ENCODE measurements at regions not wholly inside any gene's neighbourhood (a gene's known extent, or its start where the extent isn't known, plus 50 kb on each side); places are given as distances from the start of the nearest gene placed in this dataset.

- no peaks in the 10 kb centered on the region for H3K79me2 ChIP-seq (ENCODE audit: control insufficient read depth, insufficient read depth, low read length)
- H3K27me3 ChIP-seq (ENCODE audit: control insufficient read depth in 2 of 2, insufficient read depth in 2 of 2, low read length in 2 of 2) = no peaks in the 10 kb centered on the region
- H4K20me1 ChIP-seq (replicated peaks; ENCODE audit: control insufficient read depth, extremely low read depth, insufficient read depth, low read length) = no peaks in the 10 kb centered on the region
- no peak overlapping the region for H3K4me2 ChIP-seq (ENCODE audit: insufficient read depth, low read length)
- dilution Hi-C loops (cut with MboI; ENCODE audit: extremely low pct_ligation_motif_present, low sequenced_read_pairs) (no loop called here), intact Hi-C loops (cut with micrococcal nuclease) (no loop called here)
- no peaks in the 10 kb centered on the region for H3K36me3 ChIP-seq (ENCODE audit: control insufficient read depth in 2 of 2, extremely low read depth in 1 of 2, insufficient read depth in 2 of 2, low read length in 2 of 2)
- H3K9ac ChIP-seq (replicated peaks; ENCODE audit: extremely low read depth, insufficient read depth, low read length) = no peak overlapping the region
- no peak for DNase-seq (ENCODE audit: low read depth, low spot score)
- TF ChIP-seq MAX (IDR thresholded peaks at IDR 0.05; ENCODE audit: insufficient read depth, insufficient read length) (no peak), GATA2 (IDR thresholded peaks at IDR 0.05; ENCODE audit: insufficient read depth, insufficient read length, low read depth, low read length) (no peak), MYC (IDR thresholded peaks at IDR 0.05; ENCODE audit: low read depth, low read length) (no peak), POLR2AphosphoS5 (IDR thresholded peaks at IDR 0.05; ENCODE audit: insufficient read depth, low read depth, low read length) (no peak), CTCF (IDR thresholded peaks at IDR 0.05; ENCODE audit: extremely low read depth in 1 of 2, insufficient read depth in 1 of 2, low read depth in 1 of 2, low read length in 2 of 2) (no peak), FOS (IDR thresholded peaks at IDR 0.05; ENCODE audit: borderline replicate concordance, insufficient read depth, low read length) (no peak), JUN (IDR thresholded peaks at IDR 0.05; ENCODE audit: borderline replicate concordance, insufficient read depth, insufficient read length, low read depth) (no peak), POLR2A (IDR thresholded peaks at IDR 0.05; ENCODE audit: low read depth, low read length) (no peak), EZH2 (IDR thresholded peaks at IDR 0.05; ENCODE audit: borderline replicate concordance, low read depth, low read length, severe bottlenecking) (no peak)
- H3K9me3 ChIP-seq (replicated peaks; ENCODE audit: control insufficient read depth, insufficient read depth, low read length) = no peaks in the 10 kb centered on the region
- no peaks in the 10 kb centered on the region for H3K9me1 ChIP-seq (replicated peaks; ENCODE audit: control insufficient read depth, extremely low read depth, insufficient read depth, low read length)
- no peak overlapping the region for H3K27ac ChIP-seq (ENCODE audit: insufficient read depth, low read depth, low read length)
- FAIRE-seq = peak; percentile 8
- H3K4me1 ChIP-seq (ENCODE audit: control insufficient read depth, extremely low read depth, insufficient read depth, low read length) = no peaks in the 10 kb centered on the region
- H3K4me3 ChIP-seq (replicated peaks in 1 of 3; ENCODE audit: insufficient read depth in 1 of 3, low read depth in 1 of 3, low read length in 3 of 3) = no peak overlapping the region
- H2AFZ ChIP-seq (ENCODE audit: low read depth, low read length) = no peak overlapping the region
- no TSS peak for BruUV-seq (replicated peaks)
- CTCF ChIA-PET = no interaction called here
- POLR2A ChIA-PET = no interaction called here
Measured at GRCh38 chr7:12927635-12928434, 240.4 kb downstream of the ARL4A start.

Measured in endothelial cell of umbilical vein (primary cell).